ENCODE measurements at regions not wholly inside any gene's neighbourhood (a gene's known extent, or its start where the extent isn't known, plus 50 kb on each side); places are given as distances from the start of the nearest gene placed in this dataset.

GRCh38 chr18:59784694-59785093, 87.5 kb upstream of the CCBE1 start:
- TF ChIP-seq CTCF (IDR thresholded peaks at IDR 0.05; ENCODE audit: low read depth, low read length) (no peak), EZH2phosphoT487 (IDR thresholded peaks at IDR 0.05; ENCODE audit: low read depth) (no peak)
